ENCODE measurements at regions not wholly inside any gene's neighbourhood (a gene's known extent, or its start where the extent isn't known, plus 50 kb on each side); places are given as distances from the start of the nearest gene placed in this dataset.

GRCh38 chr3:10762611-10763247, 53.3 kb upstream of the SLC6A11 start (continued):
- TF ChIP-seq, protein P1, sequence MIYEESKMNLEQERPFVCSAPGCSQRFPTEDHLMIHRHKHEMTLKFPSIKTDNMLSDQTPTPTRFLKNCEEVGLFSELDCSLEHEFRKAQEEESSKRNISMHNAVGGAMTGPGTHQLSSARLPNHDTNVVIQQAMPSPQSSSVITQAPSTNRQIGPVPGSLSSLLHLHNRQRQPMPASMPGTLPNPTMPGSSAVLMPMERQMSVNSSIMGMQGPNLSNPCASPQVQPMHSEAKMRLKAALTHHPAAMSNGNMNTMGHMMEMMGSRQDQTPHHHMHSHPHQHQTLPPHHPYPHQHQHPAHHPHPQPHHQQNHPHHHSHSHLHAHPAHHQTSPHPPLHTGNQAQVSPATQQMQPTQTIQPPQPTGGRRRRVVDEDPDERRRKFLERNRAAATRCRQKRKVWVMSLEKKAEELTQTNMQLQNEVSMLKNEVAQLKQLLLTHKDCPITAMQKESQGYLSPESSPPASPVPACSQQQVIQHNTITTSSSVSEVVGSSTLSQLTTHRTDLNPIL (CRISPR knock-in tag; IDR thresholded peaks at IDR 0.05; ENCODE audit: low read depth), result no peak

DNA sequence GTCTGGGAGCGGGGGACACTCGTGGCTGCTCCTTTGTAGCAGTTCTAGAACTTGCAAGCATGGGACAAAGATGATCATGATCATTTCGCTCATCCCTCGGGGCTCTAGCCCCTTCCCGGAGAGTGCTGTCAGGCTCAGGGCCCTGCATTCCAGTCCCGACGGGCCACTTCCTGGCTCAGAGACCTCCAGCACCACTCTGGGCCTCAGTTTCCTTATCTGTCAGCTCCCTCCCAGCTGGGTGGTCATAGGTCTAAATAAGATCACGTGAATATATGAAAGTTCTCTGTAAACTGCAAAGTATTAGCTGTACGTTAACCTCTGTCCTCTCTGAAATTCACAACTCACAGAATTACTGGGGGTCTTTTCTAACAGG, 52.8 kb upstream of the SLC6A11 start:
- ATAC-seq, result no peak

DNA sequence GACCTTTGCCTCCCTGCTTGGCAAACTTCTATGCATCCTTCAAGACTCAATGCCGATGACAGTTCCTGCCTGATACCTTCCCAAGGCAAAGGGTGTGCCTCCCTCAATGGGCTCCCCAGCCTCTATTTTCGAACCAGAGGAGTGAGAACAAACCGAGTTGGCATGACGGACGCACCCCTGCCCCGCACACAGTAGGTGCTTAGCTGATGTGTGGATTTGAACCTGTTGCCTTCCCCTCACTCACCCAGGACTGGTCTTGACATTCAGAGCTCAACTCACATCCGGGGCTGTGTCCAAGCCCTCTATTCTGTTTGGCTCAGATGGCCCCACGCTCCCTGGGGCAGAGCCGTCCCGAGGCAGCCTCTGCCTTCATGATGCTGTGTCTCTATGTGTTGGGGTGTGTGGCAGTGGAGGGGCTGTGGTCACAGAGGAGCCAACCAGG, 52.2 kb upstream of the SLC6A11 start:
- ATAC-seq, result no peak
- TF ChIP-seq ESRRG (CRISPR knock-in tag; IDR thresholded peaks at IDR 0.05), result no peak
- no peak for TF ChIP-seq PATZ1 (CRISPR knock-in tag; IDR thresholded peaks at IDR 0.05; ENCODE audit: borderline replicate concordance)
- TF ChIP-seq ZFP3 (CRISPR knock-in tag; IDR thresholded peaks at IDR 0.05), result no peak
- no peak for TF ChIP-seq ISL1 (CRISPR knock-in tag; IDR thresholded peaks at IDR 0.05)
- TF ChIP-seq, protein P1 (CRISPR knock-in tag; IDR thresholded peaks at IDR 0.05; ENCODE audit: low read depth), result no peak
- no peak for TF ChIP-seq POU6F1 (CRISPR knock-in tag; IDR thresholded peaks at IDR 0.05; ENCODE audit: borderline replicate concordance, low read depth)
- no peak for TF ChIP-seq ZFP30 (CRISPR knock-in tag; IDR thresholded peaks at IDR 0.05)
- no peak for TF ChIP-seq PPARA (CRISPR knock-in tag; IDR thresholded peaks at IDR 0.05; ENCODE audit: borderline replicate concordance)
- TF ChIP-seq TCF4 (CRISPR knock-in tag; IDR thresholded peaks at IDR 0.05; ENCODE audit: borderline replicate concordance), result no peak
- TF ChIP-seq ZNF70 (CRISPR knock-in tag; IDR thresholded peaks at IDR 0.05), result no peak

More for the DNA sequence above, 52.8 kb upstream of the SLC6A11 start:
- TF ChIP-seq TCF4 (CRISPR knock-in tag; IDR thresholded peaks at IDR 0.05; ENCODE audit: borderline replicate concordance), result no peak
- TF ChIP-seq OSR1 (CRISPR knock-in tag; IDR thresholded peaks at IDR 0.05), result no peak
- TF ChIP-seq PATZ1 (CRISPR knock-in tag; IDR thresholded peaks at IDR 0.05; ENCODE audit: borderline replicate concordance), result no peak
- no peak for TF ChIP-seq ZC3H10 (CRISPR knock-in tag; IDR thresholded peaks at IDR 0.05)
- no peak for TF ChIP-seq ISL1 (CRISPR knock-in tag; IDR thresholded peaks at IDR 0.05)
- no peak for TF ChIP-seq ZFP3 (CRISPR knock-in tag; IDR thresholded peaks at IDR 0.05)
- TF ChIP-seq TOX (CRISPR knock-in tag; IDR thresholded peaks at IDR 0.05; ENCODE audit: borderline replicate concordance), result no peak
- TF ChIP-seq ZNF565 (CRISPR knock-in tag; conservative IDR thresholded peaks at IDR 0.05; ENCODE audit: low read depth), result no peak
- TF ChIP-seq ARNTL (CRISPR knock-in tag; IDR thresholded peaks at IDR 0.05; ENCODE audit: borderline replicate concordance, low read depth), result no peak
- no peak for TF ChIP-seq GLIS3 (CRISPR knock-in tag; IDR thresholded peaks at IDR 0.05)
- TF ChIP-seq, protein P1 (CRISPR knock-in tag; IDR thresholded peaks at IDR 0.05; ENCODE audit: low read depth), result no peak
- no peak for TF ChIP-seq POU6F1 (CRISPR knock-in tag; IDR thresholded peaks at IDR 0.05; ENCODE audit: borderline replicate concordance, low read depth)
